ENCODE measurements at regions not wholly inside any gene's neighbourhood (a gene's known extent, or its start where the extent isn't known, plus 50 kb on each side); places are given as distances from the start of the nearest gene placed in this dataset.

DNA sequence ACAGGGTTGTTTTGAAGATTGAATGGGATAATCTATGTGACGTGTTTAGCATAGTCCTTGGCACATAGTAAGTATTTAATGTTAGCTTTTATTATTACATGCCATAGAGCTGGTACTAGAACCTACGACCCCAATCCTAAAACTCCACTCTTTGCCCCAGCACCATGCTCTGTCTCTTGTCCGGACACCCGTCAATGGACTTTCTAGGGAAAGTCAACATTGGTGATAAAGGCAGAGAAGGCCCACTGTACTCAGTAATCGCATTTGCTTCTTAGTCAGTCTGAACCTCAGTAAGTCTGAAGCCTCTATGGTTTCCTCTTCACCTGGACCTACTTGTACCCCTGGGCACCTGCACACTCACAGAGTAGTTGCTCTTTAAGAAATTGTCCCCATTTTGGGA is 153.1 kb upstream of the PRMT8 start:
- TF ChIP-seq, protein P1, sequence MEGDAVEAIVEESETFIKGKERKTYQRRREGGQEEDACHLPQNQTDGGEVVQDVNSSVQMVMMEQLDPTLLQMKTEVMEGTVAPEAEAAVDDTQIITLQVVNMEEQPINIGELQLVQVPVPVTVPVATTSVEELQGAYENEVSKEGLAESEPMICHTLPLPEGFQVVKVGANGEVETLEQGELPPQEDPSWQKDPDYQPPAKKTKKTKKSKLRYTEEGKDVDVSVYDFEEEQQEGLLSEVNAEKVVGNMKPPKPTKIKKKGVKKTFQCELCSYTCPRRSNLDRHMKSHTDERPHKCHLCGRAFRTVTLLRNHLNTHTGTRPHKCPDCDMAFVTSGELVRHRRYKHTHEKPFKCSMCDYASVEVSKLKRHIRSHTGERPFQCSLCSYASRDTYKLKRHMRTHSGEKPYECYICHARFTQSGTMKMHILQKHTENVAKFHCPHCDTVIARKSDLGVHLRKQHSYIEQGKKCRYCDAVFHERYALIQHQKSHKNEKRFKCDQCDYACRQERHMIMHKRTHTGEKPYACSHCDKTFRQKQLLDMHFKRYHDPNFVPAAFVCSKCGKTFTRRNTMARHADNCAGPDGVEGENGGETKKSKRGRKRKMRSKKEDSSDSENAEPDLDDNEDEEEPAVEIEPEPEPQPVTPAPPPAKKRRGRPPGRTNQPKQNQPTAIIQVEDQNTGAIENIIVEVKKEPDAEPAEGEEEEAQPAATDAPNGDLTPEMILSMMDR (IDR thresholded peaks at IDR 0.05): no peak
- TF ChIP-seq, protein P2, sequence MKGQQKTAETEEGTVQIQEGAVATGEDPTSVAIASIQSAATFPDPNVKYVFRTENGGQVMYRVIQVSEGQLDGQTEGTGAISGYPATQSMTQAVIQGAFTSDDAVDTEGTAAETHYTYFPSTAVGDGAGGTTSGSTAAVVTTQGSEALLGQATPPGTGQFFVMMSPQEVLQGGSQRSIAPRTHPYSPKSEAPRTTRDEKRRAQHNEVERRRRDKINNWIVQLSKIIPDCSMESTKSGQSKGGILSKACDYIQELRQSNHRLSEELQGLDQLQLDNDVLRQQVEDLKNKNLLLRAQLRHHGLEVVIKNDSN (CRISPR knock-in tag; IDR thresholded peaks at IDR 0.05): no peak
- TF ChIP-seq, protein P3, sequence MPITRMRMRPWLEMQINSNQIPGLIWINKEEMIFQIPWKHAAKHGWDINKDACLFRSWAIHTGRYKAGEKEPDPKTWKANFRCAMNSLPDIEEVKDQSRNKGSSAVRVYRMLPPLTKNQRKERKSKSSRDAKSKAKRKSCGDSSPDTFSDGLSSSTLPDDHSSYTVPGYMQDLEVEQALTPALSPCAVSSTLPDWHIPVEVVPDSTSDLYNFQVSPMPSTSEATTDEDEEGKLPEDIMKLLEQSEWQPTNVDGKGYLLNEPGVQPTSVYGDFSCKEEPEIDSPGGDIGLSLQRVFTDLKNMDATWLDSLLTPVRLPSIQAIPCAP (CRISPR knock-in tag; IDR thresholded peaks at IDR 0.05): no peak
- TF ChIP-seq GABPB1 (CRISPR knock-in tag; IDR thresholded peaks at IDR 0.05): no peak
- TF ChIP-seq, protein P4, sequence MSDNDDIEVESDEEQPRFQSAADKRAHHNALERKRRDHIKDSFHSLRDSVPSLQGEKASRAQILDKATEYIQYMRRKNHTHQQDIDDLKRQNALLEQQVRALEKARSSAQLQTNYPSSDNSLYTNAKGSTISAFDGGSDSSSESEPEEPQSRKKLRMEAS (CRISPR knock-in tag; IDR thresholded peaks at IDR 0.05): no peak
- TF ChIP-seq, protein P5, sequence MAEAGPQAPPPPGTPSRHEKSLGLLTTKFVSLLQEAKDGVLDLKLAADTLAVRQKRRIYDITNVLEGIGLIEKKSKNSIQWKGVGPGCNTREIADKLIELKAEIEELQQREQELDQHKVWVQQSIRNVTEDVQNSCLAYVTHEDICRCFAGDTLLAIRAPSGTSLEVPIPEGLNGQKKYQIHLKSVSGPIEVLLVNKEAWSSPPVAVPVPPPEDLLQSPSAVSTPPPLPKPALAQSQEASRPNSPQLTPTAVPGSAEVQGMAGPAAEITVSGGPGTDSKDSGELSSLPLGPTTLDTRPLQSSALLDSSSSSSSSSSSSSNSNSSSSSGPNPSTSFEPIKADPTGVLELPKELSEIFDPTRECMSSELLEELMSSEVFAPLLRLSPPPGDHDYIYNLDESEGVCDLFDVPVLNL (CRISPR knock-in tag; IDR thresholded peaks at IDR 0.05; ENCODE audit: borderline replicate concordance, low read depth): no peak

All from WTC11 (cell line).